HG02678 (cell line): ENCODE measurements at regions not wholly inside any gene's neighbourhood (a gene's known extent, or its start where the extent isn't known, plus 50 kb on each side); places are given as distances from the start of the nearest gene placed in this dataset.
"Not testable (repeated sequence)": the region's sequence is repeated elsewhere in the genome, so short reads cannot be mapped to it uniquely, and the experiment has no call there.

Experiments used
- ATAC-seq: cut with Tn5 transposase; IDR thresholded peaks from one replicate; pipeline ENCODE4 v1.9.1; 2021; ENCODE audit warnings: mild to moderate bottlenecking, moderate library complexity; ENCODE audit not compliant: unreplicated experiment

DNA sequence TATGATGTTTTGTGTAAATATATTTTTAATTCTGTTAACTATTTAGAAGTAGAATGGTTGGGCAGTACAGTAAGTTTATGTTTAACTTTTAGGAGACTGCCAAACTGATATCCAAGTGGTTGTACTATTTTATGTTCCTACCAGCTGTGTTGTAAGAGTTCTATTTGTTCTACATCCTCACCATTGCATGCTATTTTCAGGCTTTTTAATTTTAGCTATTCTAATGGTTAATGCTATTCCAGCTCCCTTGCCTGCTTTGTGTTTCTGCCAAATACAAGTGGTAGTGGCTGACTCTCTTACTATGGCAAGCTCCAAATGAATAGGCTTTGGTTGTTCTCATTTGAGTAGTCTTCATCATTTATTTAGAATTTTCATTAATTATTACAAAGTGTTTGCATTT is 476.4 kb downstream of the KIF4B start:
- ATAC-seq = no peak

DNA sequence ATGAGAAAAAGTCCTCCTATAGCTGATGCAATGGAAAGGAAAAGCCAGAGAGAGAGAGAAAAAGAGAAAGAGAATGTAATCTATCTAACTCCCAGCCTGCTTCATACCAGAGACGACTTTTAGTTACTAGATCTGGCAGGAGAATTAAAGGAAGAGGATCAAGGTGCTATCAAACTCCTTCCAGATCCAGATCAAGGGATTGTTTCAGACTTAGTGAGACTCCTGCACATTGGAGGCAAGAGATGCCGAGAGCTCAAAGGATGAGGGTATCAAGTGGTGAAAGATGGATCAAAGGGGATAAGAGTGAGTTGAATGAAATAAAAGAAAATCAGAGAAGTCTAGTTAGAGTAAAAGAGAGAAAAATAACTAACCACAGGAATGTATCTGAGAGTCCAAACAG is 478.6 kb downstream of the KIF4B start:
- ATAC-seq = no peak

DNA sequence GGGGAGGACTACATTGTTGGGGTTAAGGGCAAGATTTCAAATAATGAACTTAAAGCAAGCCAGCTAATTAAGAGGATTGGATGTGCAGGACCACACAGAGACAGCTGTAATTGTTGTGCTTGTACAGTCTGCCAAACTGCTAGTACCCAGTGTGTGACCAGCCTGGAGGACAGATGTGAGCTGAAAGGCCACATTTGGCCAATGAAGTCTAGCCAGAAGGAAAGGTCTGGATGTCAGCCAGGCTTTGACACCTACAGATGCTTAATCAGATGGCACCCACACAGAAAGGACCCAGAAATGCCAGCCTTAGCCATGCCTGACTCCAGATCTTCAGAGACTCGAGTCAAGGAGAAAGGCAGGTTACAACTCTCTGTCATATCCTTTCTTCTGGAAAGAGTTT is 491.1 kb downstream of the KIF4B start:
- no peak for ATAC-seq

DNA sequence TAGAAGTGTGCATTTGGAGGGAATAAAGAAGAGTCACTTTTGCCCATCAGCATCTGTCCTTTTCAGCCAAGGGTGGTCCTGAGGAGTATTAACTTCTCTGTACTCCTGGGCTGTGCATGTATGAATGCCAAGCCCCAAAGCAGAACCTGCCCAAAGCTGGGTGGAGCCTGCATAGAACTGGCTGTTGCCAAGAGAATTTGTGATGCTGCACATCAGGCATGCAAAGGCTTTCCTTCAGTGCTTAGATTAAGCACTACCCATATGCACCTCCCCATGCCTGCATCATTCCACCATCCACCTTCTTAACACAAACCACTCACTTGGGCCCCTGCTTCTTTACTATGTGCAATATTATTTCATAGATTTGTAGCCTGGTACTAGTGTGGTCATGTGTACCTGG is 493.8 kb downstream of the KIF4B start:
- no peak for ATAC-seq

DNA sequence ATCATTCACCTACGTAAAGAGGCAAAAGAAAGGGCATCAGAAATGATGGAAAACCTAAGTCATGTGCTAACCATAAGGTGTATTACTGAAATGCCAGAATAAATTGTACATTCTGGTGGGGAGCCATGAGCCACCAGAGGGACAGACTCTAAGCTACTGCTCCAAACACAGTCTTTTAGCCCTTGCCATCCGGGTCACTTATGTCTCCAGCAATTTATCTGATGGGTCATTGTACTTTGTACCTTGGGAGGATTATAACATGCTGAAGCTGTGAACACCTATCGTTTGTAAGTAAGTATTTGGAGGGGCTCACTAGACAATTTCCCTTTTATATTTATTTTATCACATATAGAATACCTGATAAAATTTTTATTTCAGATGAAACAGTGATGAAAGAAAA is 495.1 kb downstream of the KIF4B start:
- ATAC-seq = no peak

DNA sequence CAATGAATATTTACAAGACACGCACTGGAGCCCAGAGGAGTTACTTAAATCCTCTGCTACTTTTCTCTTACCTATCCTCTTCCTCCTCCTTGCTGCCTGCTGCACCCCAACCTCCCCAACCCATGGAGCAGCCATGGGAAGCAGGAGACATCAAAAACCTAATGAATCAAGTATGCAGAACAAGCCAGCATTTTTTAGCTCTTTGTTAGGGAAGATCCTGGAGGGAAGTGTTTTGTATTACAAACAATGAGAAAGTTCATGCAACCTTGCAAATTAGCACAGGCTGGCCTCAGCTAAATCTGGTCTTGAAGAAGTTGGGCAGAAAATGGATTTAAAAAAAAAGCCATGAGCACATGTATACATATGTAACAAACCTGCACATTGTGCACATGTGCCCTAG is 498.8 kb downstream of the KIF4B start:
- ATAC-seq = no peak

DNA sequence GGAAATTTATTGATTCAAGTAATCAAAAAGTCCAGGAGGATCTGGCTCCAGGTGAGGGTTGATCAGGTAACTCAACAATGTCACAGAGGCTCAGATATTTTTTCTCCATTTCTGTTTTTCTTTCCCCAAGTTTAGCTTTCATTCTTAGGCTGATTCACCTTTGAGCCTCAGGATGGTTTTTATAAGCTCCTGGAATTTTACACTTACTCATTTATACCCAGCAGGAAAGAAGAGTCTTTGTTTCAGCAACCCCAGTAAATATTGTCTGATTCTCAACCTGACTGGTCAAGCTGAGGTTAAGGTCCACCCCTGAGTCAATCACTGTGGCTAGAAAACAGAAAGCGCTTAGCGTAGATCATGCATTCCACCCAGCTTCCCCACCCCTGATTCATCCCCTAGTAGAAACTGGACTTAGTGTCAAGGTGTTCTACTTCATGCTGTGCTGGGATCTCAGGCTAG is 500.6 kb downstream of the KIF4B start:
- no peak for ATAC-seq

DNA sequence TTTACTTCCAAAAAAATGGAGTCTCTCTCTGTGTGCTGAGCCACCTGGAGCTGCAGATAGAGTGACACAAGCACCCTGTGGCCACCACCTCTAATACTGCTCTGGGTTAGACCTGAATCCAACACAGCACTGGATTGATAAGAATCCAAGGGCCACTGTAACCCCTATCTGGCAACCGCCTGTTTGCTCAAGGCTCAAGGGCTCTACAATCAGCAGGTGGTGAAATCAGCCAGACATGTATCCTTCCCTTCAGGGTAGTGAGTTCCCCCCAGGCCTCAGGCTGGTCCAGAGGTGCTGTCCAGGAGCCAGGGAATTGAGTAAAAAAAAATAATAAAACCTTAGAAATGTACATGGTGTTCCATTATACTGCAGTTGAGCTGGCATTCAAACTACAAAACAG is 509.0 kb downstream of the KIF4B start:
- ATAC-seq = no peak

DNA sequence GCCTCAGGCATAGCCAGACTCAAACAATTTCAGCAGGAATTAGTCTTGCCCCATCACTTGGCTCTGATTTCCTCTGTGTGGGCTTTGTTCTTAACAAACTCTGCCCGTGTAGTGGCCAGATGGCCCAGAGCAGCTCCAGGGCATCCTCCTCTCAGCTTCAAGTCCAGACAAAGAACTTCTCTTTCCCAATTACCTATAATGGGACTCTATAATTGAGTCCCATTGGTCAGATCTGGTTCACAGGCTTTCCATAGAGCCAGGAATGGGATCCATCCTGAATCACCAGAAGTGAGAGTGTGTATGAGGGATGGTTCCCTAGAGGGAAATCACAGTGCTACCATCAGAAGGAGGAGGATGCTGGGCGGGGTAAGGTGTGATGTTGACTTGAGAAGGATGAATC is 515.8 kb downstream of the KIF4B start:
- no peak for ATAC-seq

DNA sequence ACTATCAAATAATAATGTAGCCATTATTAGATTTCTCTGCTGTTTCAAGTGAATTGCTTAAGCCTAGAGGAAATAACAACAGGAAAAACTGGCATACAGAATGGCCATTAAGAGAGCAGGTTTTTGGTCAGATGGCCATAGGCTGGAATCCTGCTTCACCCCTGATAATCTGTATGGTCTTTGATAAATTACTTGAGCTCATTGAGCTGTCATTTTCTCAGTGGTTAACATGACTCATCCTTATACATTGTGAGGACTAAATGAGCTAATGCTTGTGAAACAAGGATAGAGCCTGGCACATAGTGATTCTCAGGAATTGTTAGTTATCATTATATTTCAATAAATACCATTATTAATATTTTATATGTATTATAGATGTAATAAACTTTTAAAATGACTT is 516.5 kb downstream of the KIF4B start:
- no peak for ATAC-seq

DNA sequence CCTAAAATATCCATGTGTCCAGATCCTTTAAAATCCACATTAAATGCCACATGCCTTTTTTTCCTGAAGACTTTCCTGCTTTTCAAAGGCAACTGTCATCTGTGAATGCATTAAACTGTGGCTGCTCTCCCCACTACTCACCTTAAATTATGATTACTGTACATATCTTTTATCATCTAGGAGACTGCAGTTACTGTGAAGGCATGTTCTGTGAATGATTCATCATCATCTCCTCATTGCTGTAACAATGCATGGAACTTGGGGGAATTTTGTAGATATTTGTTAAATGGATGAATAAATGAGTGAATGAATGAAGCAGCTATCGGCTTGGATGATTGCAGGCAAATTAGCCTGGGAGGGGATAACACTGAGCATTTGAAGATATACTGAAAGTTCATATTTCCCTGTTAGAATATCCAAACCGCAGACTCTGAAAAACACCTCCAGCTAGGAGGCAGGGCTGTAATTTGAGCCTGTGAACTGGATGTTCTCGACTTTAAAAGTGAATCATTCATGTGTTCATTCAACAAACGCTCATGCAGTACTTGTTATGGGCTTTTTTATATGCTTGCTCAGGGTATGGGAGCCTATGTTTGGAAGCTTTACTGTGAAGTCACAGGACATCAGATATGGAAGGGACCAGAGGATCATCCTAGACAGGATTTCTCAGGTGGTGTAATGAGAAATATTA is 519.2 kb downstream of the KIF4B start:
- ATAC-seq = no peak

DNA sequence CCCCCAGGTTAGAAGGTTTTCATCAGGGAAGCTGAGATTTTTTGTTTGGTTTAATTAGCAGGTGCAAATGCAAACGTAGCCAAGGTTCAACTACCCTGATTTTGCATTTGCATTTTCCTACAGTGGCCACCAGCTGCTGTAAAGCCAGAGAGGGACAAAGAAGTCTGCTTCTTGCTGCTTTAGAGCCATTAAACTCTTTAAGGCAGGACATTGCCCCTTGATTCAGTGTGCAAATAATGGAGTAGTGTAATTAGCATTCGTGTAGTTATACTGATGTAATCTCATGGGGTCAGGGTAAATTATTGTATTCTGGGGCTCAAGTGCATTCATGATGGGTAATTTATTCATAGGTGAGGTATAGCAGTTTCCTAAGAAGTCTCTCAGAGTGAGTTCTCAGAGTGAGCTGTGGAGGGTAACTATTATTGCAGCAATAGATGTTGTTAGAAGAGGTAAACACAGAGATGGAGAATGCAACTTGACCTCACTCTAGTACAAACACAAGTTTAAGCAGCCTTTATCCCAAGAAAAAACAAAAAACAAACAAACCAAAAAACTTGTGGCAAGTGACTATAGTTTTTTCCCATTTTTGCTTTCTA is 526.5 kb downstream of the KIF4B start:
- no peak for ATAC-seq

DNA sequence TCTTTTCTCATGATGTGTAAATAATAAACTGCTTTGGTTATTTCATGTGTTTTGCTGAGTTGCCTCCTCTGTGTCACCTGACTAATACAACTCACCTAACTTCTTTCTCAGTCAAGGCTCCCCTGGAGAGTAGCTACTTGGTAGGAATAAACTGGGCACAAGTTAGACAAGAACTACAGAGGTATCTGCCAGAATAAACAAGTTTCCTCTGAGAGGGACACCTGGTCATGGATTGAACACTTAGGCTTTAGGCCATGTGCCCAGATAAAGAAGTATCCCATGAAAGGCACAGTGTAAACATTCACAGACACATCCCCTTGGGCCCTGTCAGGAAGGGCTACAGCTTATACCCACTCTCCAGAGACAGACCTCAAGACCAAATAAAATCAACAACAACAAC is 532.5 kb downstream of the KIF4B start:
- no peak for ATAC-seq

DNA sequence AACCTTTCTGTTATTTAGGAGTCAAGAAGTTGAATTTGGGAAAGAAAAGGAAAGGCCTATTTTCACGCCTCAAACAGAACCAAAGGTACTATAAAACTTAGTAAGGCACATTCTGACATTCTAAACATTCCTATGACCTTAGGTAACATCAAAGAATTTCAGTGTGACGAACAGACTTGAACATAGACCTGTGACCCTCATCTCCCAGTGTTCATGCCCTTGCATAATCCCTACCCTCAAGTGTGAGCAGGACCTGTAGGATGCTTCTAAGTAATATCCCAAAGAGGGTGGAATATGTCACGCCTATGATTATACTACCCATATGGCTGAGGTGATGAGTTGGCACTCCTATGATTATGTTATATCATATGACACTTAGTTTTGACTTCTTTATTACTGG is 540.9 kb downstream of the KIF4B start:
- ATAC-seq = no peak

DNA sequence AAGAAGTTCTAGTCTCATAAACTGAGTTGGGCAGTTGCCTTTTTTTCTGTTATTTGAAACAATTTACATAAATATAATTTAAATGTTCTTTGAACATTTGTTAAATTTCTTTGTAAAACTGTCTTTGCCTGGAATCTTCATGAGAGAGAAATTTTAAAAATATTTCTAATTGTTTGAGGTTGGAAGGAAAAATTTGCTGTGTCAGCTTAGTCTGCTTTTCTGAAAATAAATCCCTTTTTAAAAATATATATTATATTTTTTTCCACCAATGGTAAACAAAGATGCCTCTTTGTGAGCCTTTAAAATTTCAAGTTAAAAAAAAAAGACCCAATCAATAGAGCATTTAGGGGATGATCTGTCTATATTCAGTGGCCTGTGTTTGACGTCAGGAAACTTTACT is 542.7 kb downstream of the KIF4B start:
- ATAC-seq = no peak

DNA sequence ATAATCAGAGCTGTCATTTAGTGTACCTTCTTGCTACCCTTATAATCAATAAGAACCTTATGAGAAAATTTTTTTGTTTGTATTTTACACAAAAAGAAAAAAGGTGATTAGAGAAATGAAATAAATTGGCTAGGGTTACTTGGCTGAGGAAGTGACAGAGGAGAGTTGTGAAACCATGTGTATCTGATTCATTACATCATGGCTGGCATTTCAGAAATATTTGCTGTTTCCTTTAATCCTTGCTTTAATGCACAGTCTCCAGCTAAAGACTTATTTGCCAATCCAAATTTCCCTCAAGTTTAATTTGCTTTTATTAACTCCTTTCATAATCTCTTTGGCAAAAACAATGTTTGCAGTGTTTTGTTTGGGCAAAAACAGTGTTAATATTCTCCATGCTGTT is 543.1 kb downstream of the KIF4B start:
- ATAC-seq = no peak

DNA sequence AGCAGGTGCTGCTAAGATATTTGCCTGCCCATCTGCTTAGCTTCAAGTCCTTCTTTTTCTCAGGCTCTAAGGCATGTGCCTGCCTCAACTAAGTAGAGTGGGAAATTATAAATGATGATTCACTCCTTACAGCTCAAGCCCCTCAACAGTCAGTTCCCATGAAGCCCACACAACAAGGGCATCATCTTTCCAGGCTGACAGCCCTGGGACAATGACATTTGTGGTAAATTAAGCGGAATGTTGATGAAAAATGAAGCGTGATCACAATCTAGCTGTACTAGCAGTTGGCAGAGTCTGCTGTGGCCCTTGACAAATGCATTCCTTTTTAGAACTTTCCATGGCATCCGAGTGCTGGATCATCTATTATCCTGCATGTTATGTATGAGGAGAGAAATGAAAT is 548.6 kb downstream of the KIF4B start:
- no peak for ATAC-seq

DNA sequence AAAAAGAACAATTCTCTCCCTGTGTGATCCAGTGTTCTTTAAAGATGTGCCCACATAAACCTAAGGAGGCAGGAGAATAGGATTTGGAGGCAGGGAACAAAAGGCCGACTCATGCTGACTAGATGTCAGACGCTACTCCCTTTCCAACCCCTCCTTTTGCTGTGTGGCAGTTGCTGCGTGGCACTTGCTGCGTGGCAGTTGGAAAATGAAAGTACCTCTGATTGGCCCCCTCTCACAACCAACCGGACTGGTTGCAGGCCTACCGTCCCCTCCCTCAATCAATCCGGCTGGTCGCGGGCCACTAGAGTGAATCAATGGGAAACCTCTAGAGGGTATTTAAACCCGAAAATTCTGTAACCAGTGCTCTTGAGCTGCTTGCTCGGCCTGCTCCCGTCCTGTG is 551.0 kb downstream of the KIF4B start:
- ATAC-seq = no peak

DNA sequence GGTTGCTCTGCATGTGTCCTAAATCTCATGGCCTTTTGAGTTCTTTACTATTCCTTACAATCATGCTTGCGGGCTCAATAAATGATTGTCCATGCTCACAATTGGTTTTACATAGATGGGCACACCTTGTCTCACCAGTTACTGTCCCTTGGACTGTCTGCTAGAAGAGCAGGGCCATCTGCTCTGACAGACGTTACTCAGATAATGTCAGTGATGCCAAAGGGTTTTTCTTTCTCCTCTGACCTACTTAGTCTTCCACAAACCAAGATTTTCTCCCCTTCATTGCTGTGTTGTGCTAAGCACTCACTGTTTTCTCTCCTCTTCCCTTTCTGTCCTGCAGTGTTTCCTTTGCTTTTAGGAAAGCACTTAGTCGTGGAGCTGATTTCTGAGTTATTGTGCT is 562.3 kb downstream of the KIF4B start:
- ATAC-seq = no peak

DNA sequence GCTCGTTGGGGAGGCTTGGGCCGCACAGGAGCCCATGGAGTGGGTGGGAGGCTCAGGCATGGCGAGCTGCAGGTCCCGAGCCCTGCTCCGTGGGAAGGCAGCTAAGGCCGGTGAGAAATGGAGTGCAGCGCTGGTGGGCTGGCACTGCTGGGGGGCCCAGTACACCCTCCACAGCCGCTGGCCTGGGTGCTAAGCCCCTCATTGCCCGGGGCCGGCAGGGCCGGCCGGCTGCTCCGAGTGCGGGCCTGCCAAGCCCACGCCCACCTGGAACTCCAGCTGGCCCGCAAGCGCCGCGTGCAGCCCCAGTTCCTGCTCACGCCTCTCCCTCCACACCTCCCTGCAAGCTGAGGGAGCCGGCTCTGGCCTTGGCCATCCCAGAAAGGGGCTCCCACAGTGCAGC is 573.3 kb downstream of the KIF4B start:
- ATAC-seq = not testable (repeated sequence)

DNA sequence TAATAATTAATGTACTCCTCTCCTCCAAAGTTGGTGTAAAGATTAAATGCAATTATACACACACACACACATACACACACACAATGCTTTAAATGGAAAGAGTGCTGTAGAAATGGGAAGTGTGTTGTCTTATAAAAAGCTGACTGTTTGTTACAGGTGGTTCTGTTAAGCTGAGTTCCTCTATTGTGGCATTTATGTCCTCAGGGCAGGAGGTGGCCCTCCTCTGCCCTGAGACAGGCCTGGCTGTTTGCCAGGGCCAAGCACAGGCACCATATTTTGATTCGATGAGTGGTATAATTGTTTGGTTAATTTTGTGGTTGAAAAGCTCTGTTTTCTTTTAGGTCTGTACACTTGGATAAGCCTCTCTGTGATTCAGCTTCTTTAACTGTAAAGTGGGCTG is 573.9 kb downstream of the KIF4B start:
- no peak for ATAC-seq

DNA sequence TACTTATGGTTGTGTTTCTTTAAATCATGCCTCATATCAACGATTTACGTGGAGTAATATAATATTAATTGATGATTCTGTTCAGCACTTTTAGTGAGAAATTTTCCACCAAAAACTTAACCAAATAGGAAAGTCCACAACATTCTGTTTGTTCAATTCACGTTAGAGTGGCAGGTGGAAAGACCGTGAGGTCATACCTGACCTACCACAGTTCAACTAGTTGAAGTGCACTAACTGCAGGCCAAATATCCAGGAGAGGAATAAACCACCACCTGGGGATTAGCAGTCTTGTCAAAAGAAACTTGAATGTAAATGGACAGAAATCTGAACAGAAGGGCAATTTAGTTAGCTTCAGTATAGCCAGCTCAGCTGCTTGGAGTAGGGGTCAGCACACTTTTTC is 577.7 kb downstream of the KIF4B start:
- no peak for ATAC-seq

DNA sequence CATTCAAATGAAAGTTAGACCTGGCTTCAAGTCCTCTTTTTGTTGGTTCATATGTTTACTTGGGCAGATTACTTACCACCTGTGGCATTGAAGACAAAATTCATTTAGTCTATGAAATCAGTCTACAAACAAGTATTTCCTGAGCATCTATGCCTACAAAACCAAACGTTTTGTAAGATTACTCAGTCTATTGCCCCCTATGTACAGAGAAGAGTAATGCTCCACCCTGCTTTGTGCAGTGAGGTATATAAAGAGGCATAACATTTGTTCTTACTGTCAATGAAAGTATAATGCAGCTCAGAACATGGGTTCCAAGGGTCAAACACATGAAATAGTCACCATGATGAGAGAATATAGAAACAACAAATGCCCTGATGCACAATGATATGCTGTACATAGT is 580.7 kb downstream of the KIF4B start:
- no peak for ATAC-seq
